ENCODE measurements at regions not wholly inside any gene's neighbourhood (a gene's known extent, or its start where the extent isn't known, plus 50 kb on each side); places are given as distances from the start of the nearest gene placed in this dataset.

- no peaks in the 10 kb centered on the region for H3K27me3 ChIP-seq (ENCODE audit: control insufficient read depth in 5 of 5, insufficient read depth in 4 of 5, low read length in 5 of 5)
- no peaks in the 10 kb centered on the region for H3K4me1 ChIP-seq (ENCODE audit: control insufficient read depth in 5 of 5, insufficient read depth in 5 of 5, low read length in 5 of 5)
- H3K9me3 ChIP-seq (ENCODE audit: control insufficient read depth in 5 of 5, low read length in 5 of 5) = no peaks in the 10 kb centered on the region
- H3K4me3 ChIP-seq (ENCODE audit: low read depth in 1 of 5, low read length in 5 of 5) = no peak overlapping the region
- no peak overlapping the region for H3K9ac ChIP-seq (ENCODE audit: low read length in 5 of 5)
- no peak overlapping the region for H3K27ac ChIP-seq (ENCODE audit: low read depth, low read length)
- H3K36me3 ChIP-seq (ENCODE audit: control insufficient read depth in 5 of 5, insufficient read depth in 5 of 5, low read length in 5 of 5) = no peaks in the 10 kb centered on the region
Observed at GRCh38 chr14:83312511-83312910, 1778.9 kb upstream of the SEL1L start.

DNA sequence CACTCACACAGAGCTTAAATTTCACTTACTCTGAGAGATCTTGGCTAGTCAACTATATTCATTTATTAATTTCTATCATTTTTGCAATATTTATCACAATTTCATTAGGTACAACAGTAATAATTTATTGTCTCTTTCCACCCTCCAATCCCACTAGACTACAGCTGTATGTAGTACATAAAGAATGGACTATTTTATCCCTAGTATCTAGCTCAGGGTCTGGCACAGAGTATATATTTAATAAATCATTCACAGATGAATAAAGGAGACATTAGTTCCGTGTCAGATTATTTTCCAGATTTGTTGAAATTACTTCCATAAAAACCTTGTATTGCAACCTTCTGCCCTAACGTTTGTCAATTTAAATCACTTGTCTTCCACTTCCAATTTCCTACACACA, 1781.1 kb upstream of the SEL1L start:
- Histone ChIP-seq H3K27me3 (ENCODE audit: control insufficient read depth in 5 of 5, insufficient read depth in 4 of 5, low read length in 5 of 5) (no peaks in the 10 kb centered on the region), H3K27ac (ENCODE audit: low read depth, low read length) (no peak overlapping the region), H3K4me1 (ENCODE audit: control insufficient read depth in 5 of 5, insufficient read depth in 5 of 5, low read length in 5 of 5) (peaks cover 0 to 8% (median 0%) of the 10 kb centered on the region in 5 donors), H3K9me3 (ENCODE audit: control insufficient read depth in 5 of 5, low read length in 5 of 5) (no peaks in the 10 kb centered on the region), H3K9ac (ENCODE audit: low read length in 5 of 5) (no peak overlapping the region), H3K4me3 (ENCODE audit: low read depth in 1 of 5, low read length in 5 of 5) (no peak overlapping the region), H3K36me3 (ENCODE audit: control insufficient read depth in 5 of 5, insufficient read depth in 5 of 5, low read length in 5 of 5) (no peaks in the 10 kb centered on the region)

DNA sequence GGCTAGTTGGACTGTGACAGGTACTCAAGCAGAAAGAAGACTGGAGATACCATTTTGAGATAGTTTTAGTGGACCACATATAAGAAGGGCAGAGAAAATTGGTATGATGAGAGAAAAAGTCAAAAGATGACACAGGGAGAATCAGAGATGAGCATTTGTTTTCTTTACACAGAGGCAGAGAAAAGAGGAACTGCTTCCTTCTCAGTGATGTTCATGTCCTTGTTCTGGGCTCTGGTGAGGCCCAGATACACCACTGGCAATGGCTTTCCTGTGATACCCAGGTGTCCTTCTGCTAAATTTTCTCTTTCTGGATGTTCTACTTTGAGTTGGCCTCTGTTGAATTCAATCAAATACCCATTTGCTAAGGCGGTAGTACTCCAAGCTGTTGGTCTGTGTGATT, 1782.7 kb upstream of the SEL1L start:
- Histone ChIP-seq H3K36me3 (ENCODE audit: control insufficient read depth in 5 of 5, insufficient read depth in 5 of 5, low read length in 5 of 5) (no peaks in the 10 kb centered on the region), H3K9me3 (ENCODE audit: control insufficient read depth in 5 of 5, low read length in 5 of 5) (no peaks in the 10 kb centered on the region), H3K4me1 (ENCODE audit: control insufficient read depth in 5 of 5, insufficient read depth in 5 of 5, low read length in 5 of 5) (peaks cover 0 to 8% (median 0%) of the 10 kb centered on the region in 5 donors), H3K4me3 (ENCODE audit: low read depth in 1 of 5, low read length in 5 of 5) (no peak overlapping the region), H3K27ac (ENCODE audit: low read depth, low read length) (no peak overlapping the region), H3K27me3 (ENCODE audit: control insufficient read depth in 5 of 5, insufficient read depth in 4 of 5, low read length in 5 of 5) (no peaks in the 10 kb centered on the region), H3K9ac (ENCODE audit: low read length in 5 of 5) (no peak overlapping the region)

DNA sequence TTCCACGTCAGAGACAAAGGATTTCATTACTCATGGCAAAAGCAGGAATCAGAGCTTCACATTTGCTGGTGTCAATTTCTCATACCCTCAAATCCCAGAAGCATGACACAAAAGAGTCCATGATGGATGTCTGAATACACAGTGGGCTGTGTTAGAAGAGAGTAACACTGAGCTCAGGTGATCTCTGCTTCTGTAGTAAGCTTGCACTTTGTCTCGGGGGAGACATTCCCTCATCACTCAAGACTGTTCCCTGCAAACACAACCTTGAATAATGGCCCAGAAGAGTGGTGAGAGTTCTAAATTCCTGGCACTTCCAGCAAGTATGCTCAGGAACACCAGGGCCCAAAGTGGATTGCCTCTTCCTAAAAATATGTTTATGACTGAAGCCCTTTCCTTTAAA, 1787.2 kb upstream of the SEL1L start:
- Histone ChIP-seq H3K27ac (ENCODE audit: low read depth, low read length) (no peak overlapping the region), H3K27me3 (ENCODE audit: control insufficient read depth in 5 of 5, insufficient read depth in 4 of 5, low read length in 5 of 5) (no peaks in the 10 kb centered on the region), H3K9ac (ENCODE audit: low read length in 5 of 5) (no peak overlapping the region), H3K4me1 (ENCODE audit: control insufficient read depth in 5 of 5, insufficient read depth in 5 of 5, low read length in 5 of 5) (peaks cover 0 to 8% (median 0%) of the 10 kb centered on the region in 5 donors), H3K36me3 (ENCODE audit: control insufficient read depth in 5 of 5, insufficient read depth in 5 of 5, low read length in 5 of 5) (no peaks in the 10 kb centered on the region), H3K9me3 (ENCODE audit: control insufficient read depth in 5 of 5, low read length in 5 of 5) (no peaks in the 10 kb centered on the region), H3K4me3 (ENCODE audit: low read depth in 1 of 5, low read length in 5 of 5) (no peak overlapping the region)

GRCh38 chr14:83331513-83331912, 1797.9 kb upstream of the SEL1L start:
- H3K27ac ChIP-seq (ENCODE audit: low read depth, low read length) = no peak overlapping the region
- no peak overlapping the region for H3K4me3 ChIP-seq (ENCODE audit: low read depth in 1 of 5, low read length in 5 of 5)
- H3K4me1 ChIP-seq (ENCODE audit: control insufficient read depth in 5 of 5, insufficient read depth in 5 of 5, low read length in 5 of 5) = no peaks in the 10 kb centered on the region
- no peaks in the 10 kb centered on the region for H3K27me3 ChIP-seq (ENCODE audit: control insufficient read depth in 5 of 5, insufficient read depth in 4 of 5, low read length in 5 of 5)
- H3K9ac ChIP-seq (ENCODE audit: low read length in 5 of 5) = no peak overlapping the region
- H3K9me3 ChIP-seq (ENCODE audit: control insufficient read depth in 5 of 5, low read length in 5 of 5) = no peaks in the 10 kb centered on the region
- no peaks in the 10 kb centered on the region for H3K36me3 ChIP-seq (ENCODE audit: control insufficient read depth in 5 of 5, insufficient read depth in 5 of 5, low read length in 5 of 5)

DNA sequence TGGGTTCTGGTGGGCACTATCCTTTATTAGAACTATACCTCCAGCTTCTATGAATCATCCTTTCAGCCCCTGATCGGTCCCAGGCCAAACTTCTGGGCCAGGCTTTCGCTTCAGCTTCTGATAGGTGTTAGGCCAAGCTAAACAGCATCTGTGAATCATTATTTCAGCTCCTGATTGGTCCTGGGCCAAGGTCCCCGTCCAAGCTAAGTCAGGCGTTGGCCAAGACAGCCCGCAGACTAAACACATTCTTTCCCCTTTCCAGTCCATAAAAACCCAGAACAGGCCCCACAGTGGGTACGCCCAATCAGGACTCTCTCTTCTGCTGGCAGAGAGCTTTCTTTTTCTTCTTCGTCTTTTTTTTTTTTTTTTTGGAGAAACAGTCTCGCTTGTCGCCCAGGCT, 1808.9 kb upstream of the SEL1L start:
- no peaks in the 10 kb centered on the region for H3K27me3 ChIP-seq (ENCODE audit: control insufficient read depth in 5 of 5, insufficient read depth in 4 of 5, low read length in 5 of 5)
- H3K36me3 ChIP-seq (ENCODE audit: control insufficient read depth in 5 of 5, insufficient read depth in 5 of 5, low read length in 5 of 5) = no peaks in the 10 kb centered on the region
- no peak overlapping the region for H3K4me3 ChIP-seq (ENCODE audit: low read depth in 1 of 5, low read length in 5 of 5)
- no peak overlapping the region for H3K27ac ChIP-seq (ENCODE audit: low read depth, low read length)
- H3K9ac ChIP-seq (ENCODE audit: low read length in 5 of 5) = no peak overlapping the region
- H3K9me3 ChIP-seq (ENCODE audit: control insufficient read depth in 5 of 5, low read length in 5 of 5) = peaks cover 0 to 6% (median 0%) of the 10 kb centered on the region in 5 donors
- H3K4me1 ChIP-seq (ENCODE audit: control insufficient read depth in 5 of 5, insufficient read depth in 5 of 5, low read length in 5 of 5) = no peaks in the 10 kb centered on the region

- no peak overlapping the region for H3K4me3 ChIP-seq (ENCODE audit: low read depth in 1 of 5, low read length in 5 of 5)
- no peaks in the 10 kb centered on the region for H3K27me3 ChIP-seq (ENCODE audit: control insufficient read depth in 5 of 5, insufficient read depth in 4 of 5, low read length in 5 of 5)
- no peaks in the 10 kb centered on the region for H3K4me1 ChIP-seq (ENCODE audit: control insufficient read depth in 5 of 5, insufficient read depth in 5 of 5, low read length in 5 of 5)
- H3K9ac ChIP-seq (ENCODE audit: low read length in 5 of 5) = no peak overlapping the region
- H3K27ac ChIP-seq (ENCODE audit: low read depth, low read length) = no peak overlapping the region
- no peaks in the 10 kb centered on the region for H3K9me3 ChIP-seq (ENCODE audit: control insufficient read depth in 5 of 5, low read length in 5 of 5)
- H3K36me3 ChIP-seq (ENCODE audit: control insufficient read depth in 5 of 5, insufficient read depth in 5 of 5, low read length in 5 of 5) = no peaks in the 10 kb centered on the region
Observed at GRCh38 chr14:83347874-83348273, 1814.2 kb upstream of the SEL1L start.

DNA sequence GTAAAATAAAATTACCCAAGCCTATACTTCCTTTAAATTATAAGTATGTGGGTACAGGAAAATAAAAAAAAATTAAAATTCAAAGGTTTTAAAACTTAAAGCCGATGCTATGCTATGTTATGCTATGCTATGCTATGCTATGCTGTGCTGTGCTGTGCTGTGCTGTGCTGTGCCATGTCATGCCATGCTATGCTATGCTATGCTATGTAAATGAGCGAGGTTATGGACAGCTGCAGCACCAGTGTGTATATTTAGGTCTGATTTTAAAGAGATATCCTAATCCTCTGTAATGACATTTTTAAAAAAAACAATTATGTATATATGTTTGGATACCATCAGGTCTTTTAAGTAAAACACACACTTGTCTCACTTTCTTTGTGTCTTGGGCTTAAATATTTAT, 1822.0 kb upstream of the SEL1L start:
- no peaks in the 10 kb centered on the region for H3K36me3 ChIP-seq (ENCODE audit: control insufficient read depth in 5 of 5, insufficient read depth in 5 of 5, low read length in 5 of 5)
- no peaks in the 10 kb centered on the region for H3K4me1 ChIP-seq (ENCODE audit: control insufficient read depth in 5 of 5, insufficient read depth in 5 of 5, low read length in 5 of 5)
- no peak overlapping the region for H3K4me3 ChIP-seq (ENCODE audit: low read depth in 1 of 5, low read length in 5 of 5)
- no peak overlapping the region for H3K9ac ChIP-seq (ENCODE audit: low read length in 5 of 5)
- no peak overlapping the region for H3K27ac ChIP-seq (ENCODE audit: low read depth, low read length)
- no peaks in the 10 kb centered on the region for H3K9me3 ChIP-seq (ENCODE audit: control insufficient read depth in 5 of 5, low read length in 5 of 5)
- no peaks in the 10 kb centered on the region for H3K27me3 ChIP-seq (ENCODE audit: control insufficient read depth in 5 of 5, insufficient read depth in 4 of 5, low read length in 5 of 5)

- no peaks in the 10 kb centered on the region for H3K4me1 ChIP-seq (ENCODE audit: control insufficient read depth in 5 of 5, insufficient read depth in 5 of 5, low read length in 5 of 5)
- H3K27ac ChIP-seq (ENCODE audit: low read depth, low read length) = no peak overlapping the region
- no peak overlapping the region for H3K9ac ChIP-seq (ENCODE audit: low read length in 5 of 5)
- no peak overlapping the region for H3K4me3 ChIP-seq (ENCODE audit: low read depth in 1 of 5, low read length in 5 of 5)
- H3K9me3 ChIP-seq (ENCODE audit: control insufficient read depth in 5 of 5, low read length in 5 of 5) = no peaks in the 10 kb centered on the region
- no peaks in the 10 kb centered on the region for H3K27me3 ChIP-seq (ENCODE audit: control insufficient read depth in 5 of 5, insufficient read depth in 4 of 5, low read length in 5 of 5)
- no peaks in the 10 kb centered on the region for H3K36me3 ChIP-seq (ENCODE audit: control insufficient read depth in 5 of 5, insufficient read depth in 5 of 5, low read length in 5 of 5)
Observed at GRCh38 chr14:83356080-83356479, 1822.4 kb upstream of the SEL1L start.

- H3K9ac ChIP-seq (ENCODE audit: low read length in 5 of 5) = no peak overlapping the region
Observed at GRCh38 chr14:83372271-83372670, 1838.6 kb upstream of the SEL1L start.

DNA sequence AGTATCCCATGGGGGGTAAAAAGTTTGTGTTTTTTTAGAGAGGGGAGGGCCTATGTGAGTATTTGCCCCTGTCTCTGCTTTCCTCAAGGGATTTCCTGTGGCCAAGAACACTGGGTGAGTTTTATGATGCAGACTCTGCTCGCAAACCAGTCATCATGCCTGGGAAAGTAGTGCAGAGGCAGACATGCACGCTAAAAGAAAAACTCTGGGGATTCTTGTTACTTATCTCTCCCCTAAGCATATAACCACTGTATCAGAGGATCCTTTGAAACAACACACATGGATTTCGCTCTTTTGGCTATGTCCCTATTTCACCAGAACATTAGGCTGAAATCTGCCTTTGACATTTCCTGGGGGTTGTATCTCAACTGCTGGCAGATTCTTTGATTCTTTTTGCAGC, 1845.8 kb upstream of the SEL1L start:
- no peak overlapping the region for H3K27ac ChIP-seq (ENCODE audit: low read depth, low read length)

More at GRCh38 chr14:83372271-83372670, 1838.6 kb upstream of the SEL1L start:
- Histone ChIP-seq H3K27me3 (ENCODE audit: control insufficient read depth in 5 of 5, insufficient read depth in 4 of 5, low read length in 5 of 5) (no peaks in the 10 kb centered on the region), H3K9me3 (ENCODE audit: control insufficient read depth in 5 of 5, low read length in 5 of 5) (no peaks in the 10 kb centered on the region), H3K4me1 (ENCODE audit: control insufficient read depth in 5 of 5, insufficient read depth in 5 of 5, low read length in 5 of 5) (no peaks in the 10 kb centered on the region), H3K27ac (ENCODE audit: low read depth, low read length) (no peak overlapping the region), H3K4me3 (ENCODE audit: low read depth in 1 of 5, low read length in 5 of 5) (no peak overlapping the region), H3K36me3 (ENCODE audit: control insufficient read depth in 5 of 5, insufficient read depth in 5 of 5, low read length in 5 of 5) (no peaks in the 10 kb centered on the region)

More for the DNA sequence above, 1845.8 kb upstream of the SEL1L start:
- H3K27me3 ChIP-seq (ENCODE audit: control insufficient read depth in 5 of 5, insufficient read depth in 4 of 5, low read length in 5 of 5) = no peaks in the 10 kb centered on the region
- no peaks in the 10 kb centered on the region for H3K9me3 ChIP-seq (ENCODE audit: control insufficient read depth in 5 of 5, low read length in 5 of 5)
- no peak overlapping the region for H3K9ac ChIP-seq (ENCODE audit: low read length in 5 of 5)
- no peaks in the 10 kb centered on the region for H3K36me3 ChIP-seq (ENCODE audit: control insufficient read depth in 5 of 5, insufficient read depth in 5 of 5, low read length in 5 of 5)
- no peak overlapping the region for H3K4me3 ChIP-seq (ENCODE audit: low read depth in 1 of 5, low read length in 5 of 5)
- H3K4me1 ChIP-seq (ENCODE audit: control insufficient read depth in 5 of 5, insufficient read depth in 5 of 5, low read length in 5 of 5) = peaks cover 0 to 9% (median 3%) of the 10 kb centered on the region in 5 donors
